Ramos (cell line): ENCODE measurements at regions not wholly inside any gene's neighbourhood (a gene's known extent, or its start where the extent isn't known, plus 50 kb on each side); places are given as distances from the start of the nearest gene placed in this dataset.

Experiments used
- in situ Hi-C: fragments of 300-500 bp; cut with MboI; formaldehyde crosslinking; loops from one replicate; pipeline ENCODE4 v1.14.3; 2022; ENCODE audit warnings: low sequenced_read_pairs; ENCODE audit not compliant: unreplicated experiment

- in situ Hi-C loops, result no loop called here
These were observed 1592.7 kb upstream of the ACVR2A start for GRCh38 chr2:146252119-146252518.

DNA sequence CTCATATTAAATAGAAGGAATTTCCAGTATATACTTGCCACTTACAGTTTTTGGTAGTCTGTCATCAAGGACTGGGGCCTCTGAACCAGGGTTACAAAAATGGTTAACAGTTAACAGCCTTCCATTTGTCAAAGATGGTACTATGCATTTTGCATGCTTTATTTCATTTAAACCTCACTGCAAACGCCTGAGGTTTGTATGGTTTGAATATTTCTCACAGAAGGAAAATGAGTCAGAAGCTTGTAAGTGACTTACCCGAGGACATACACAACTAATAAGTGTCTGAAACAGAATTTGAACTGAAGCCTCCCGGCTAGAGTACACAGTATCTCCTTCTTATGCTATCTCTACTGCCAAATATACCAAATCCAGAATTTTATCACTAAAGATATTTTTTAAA lies 1593.5 kb upstream of the ACVR2A start:
- in situ Hi-C loops, result no loop called here

DNA sequence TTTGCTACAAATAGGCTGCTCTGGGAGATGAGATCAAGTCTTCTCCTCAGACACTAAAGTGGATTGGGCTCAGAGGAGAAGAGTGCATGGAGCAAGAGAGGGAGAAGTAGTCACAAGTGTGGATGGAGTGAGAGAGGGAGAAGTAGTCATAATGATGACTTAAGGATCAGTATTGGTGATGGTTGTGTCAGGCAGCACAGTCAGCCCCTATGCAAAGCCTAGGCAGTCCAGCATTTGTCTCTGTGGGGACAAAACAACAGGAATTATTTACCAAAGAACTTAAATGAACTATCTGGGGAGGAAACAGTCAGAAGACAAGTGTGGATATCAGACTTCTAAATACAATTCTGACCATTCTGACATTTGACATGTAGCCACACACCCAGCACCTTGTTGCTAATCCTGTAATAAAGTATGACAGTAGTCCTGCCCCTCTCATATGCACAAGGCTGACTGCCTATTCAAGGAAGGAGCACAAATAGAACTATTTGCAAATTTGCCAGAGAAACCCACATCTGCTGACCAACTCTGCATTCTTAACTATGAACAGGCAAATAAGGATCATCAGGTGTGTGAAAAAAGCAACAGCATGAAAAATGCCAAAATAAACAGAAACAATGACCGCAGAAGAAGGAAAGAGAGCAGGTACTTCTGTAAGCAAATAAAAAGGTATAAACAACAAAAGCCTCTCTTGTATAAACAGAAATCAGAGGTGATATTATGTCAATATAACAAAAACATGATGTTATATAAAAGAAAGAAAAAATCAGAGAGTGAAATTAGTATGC lies 1597.9 kb upstream of the ACVR2A start:
- in situ Hi-C loops, result no loop called here

DNA sequence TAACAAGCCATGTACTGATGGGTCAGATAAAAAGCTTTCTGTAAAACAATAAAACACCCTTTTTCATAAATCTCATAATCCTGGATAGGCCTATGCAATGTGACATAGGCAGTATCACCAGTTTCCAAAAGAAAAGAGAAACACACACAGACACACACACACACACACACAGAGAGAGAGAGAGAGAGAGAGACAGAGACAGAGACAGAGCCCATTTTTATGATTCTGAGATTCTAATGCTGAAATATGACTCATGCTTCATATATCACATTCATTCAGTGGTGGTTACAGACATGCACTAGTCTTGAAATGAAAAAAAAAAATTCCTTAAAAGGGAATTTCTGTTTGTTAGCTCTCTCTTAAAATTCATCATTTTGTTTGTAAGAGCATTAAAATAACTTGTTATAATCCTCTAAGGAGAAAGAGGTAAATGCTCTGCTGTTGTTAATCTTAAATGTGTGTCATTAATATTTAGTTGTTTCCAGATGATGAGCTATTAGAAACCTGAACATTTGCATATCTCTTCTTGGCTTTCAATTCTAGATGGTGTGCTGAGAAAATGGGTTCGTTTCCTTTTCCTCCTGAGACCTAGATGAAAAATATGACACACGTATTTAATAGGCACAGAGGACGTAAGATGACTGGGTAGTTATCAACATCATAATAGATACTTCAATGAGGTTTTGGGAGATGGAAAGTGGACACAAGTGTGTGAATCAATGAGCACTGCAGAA lies 1598.7 kb upstream of the ACVR2A start:
- in situ Hi-C loops, result no loop called here

GRCh38 chr2:146244830-146245229 lies 1600.0 kb upstream of the ACVR2A start:
- in situ Hi-C loops, result no loop called here

GRCh38 chr2:146244131-146244530 lies 1600.7 kb upstream of the ACVR2A start:
- in situ Hi-C loops, result no loop called here

GRCh38 chr2:146241023-146241422 lies 1603.8 kb upstream of the ACVR2A start:
- in situ Hi-C loops, result no loop called here

DNA sequence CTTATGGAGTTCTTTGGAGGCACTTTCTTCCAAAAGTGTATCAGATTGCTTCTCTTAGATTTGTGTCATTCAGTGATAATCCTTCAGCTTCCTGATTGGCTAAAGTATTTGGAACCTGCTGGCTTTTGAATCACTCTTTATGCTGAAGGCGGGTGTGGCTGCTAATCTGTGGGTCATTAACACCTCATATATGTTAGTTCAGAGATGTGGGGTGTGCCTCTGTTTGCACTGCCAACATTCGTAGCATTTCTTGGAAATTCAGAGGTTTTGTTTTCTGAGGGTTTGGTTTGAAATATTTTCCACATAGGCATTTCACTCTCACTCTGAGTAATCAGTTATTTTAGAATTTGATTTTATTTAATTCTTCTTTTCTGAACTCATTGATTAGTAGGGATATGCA lies 1604.4 kb upstream of the ACVR2A start:
- in situ Hi-C loops, result no loop called here

GRCh38 chr2:146239392-146240135 lies 1605.3 kb upstream of the ACVR2A start:
- in situ Hi-C loops, result no loop called here

GRCh38 chr2:146238254-146238966 lies 1606.4 kb upstream of the ACVR2A start:
- in situ Hi-C loops, result no loop called here

DNA sequence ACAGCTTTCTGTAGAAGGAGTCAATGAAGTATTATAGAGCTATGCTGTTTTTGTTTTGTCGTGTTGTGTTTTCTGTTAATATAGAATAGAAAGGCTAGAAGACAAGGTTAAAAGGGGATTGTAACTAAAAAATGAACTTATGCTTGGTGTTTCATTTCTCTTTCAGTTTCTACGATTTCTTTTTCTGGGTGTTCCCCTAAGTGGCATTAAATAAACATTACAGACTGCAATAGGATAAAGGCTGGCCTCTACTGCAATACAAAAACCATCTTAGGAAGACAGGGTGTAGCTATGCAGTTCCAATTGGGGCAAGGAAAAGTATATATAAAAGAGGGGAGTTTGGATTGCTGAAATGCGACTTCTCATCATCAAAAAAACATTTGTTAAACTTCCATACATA lies 1609.7 kb upstream of the ACVR2A start:
- in situ Hi-C loops, result no loop called here

DNA sequence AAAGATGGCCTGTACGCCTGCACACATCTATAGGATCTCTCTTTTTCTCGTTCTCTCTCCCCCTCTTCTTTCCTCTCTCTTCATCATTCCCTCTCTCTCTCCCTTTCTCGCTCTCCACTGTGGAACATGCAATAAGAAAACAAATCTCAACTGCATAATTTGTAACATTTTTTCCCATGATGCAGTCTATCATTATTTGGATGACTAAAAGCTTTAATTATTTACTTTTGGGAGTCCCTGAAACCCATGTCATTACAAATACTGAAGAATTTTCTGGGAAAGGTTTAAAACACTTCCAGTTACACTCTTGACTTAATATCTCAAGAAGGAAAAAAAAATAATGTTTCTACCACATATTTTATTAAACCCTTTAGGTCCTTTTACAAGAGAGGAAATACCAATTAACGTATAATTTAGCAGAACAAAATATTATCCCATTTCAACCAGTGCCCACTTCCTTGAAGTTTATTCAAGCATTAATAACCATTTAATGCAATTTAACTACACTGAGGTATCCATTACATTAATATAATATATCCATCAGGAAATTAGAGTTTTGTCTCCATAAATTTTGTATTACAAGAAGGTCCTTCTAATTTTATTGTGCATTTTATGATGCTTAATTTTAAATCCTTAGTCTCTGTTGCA lies 1615.2 kb upstream of the ACVR2A start:
- in situ Hi-C loops, result no loop called here

GRCh38 chr2:146228466-146229058 lies 1616.3 kb upstream of the ACVR2A start:
- in situ Hi-C loops, result no loop called here

DNA sequence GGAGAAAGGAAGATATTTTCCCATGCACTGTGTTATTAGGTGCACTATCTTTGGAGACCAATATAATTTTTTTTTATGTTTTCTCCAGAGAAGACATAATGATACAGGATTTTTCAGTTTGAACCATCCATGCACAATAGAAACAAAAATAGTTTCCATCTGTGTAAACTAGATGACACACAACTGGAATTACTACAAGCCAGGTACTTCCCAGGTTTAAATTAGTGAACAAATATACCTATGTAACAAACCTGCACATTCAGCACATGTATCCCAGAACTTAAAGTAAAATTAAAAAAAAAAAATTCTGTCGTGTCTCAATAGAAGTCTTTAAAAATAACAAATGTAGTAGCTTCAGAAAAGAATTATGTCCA lies 1616.8 kb upstream of the ACVR2A start:
- in situ Hi-C loops, result no loop called here

- in situ Hi-C loops, result no loop called here
These were observed 1617.4 kb upstream of the ACVR2A start for GRCh38 chr2:146227152-146228019.

DNA sequence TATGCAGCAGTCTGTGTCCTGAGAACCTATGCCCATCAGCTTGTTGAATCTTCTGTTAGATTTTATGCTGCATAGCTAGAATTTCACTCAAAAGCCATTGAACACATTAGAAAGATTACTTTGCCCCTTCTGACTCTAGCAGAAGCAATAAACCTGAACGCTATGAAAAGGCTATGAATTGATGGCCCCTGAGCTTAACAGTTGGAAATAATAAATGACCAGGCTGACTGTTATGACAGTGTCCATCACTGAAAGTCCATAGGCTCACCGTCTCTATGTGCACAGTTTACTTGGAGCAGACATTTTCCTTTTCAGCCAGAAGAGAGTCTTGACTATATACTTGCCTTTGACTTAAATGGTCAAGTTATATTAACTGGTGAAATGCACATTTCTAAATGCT lies 1618.8 kb upstream of the ACVR2A start:
- in situ Hi-C loops, result no loop called here

GRCh38 chr2:146221826-146222225 lies 1623.0 kb upstream of the ACVR2A start:
- in situ Hi-C loops, result no loop called here

- in situ Hi-C loops, result no loop called here
These were observed 1623.9 kb upstream of the ACVR2A start for GRCh38 chr2:146220957-146221356.
